Rectal smooth muscle tissue (tissue), 1 donor: ENCODE measurements at regions not wholly inside any gene's neighbourhood (a gene's known extent, or its start where the extent isn't known, plus 50 kb on each side); places are given as distances from the start of the nearest gene placed in this dataset.

ENCODE experiments used
- H3K27ac ChIP-seq: one replicate; pipeline ENCODE4 v1.7.0; 2013; ENCODE audit warnings: low read depth, low read length, inconsistent platforms
- H3K27me3 ChIP-seq: one replicate; pipeline ENCODE4 v1.7.0; 2013; ENCODE audit warnings: low read length; ENCODE audit not compliant: control insufficient read depth, insufficient read depth
- H3K36me3 ChIP-seq: one replicate; pipeline ENCODE4 v1.7.0; 2013; ENCODE audit warnings: low read length; ENCODE audit not compliant: control insufficient read depth, insufficient read depth
- H3K4me1 ChIP-seq: one replicate; pipeline ENCODE4 v1.7.0; 2013; ENCODE audit warnings: low read length; ENCODE audit not compliant: control insufficient read depth, insufficient read depth
- H3K4me3 ChIP-seq: one replicate; pipeline ENCODE4 v1.7.0; 2013; ENCODE audit warnings: low read length
- H3K9ac ChIP-seq: one replicate; pipeline ENCODE4 v1.7.0; 2013; ENCODE audit warnings: low read length

- H3K4me3 ChIP-seq = no peak overlapping the region
- H3K4me1 ChIP-seq = no peaks in the 10 kb centered on the region
- no peaks in the 10 kb centered on the region for H3K27me3 ChIP-seq
- no peaks in the 10 kb centered on the region for H3K36me3 ChIP-seq
- no peak overlapping the region for H3K27ac ChIP-seq
- no peak overlapping the region for H3K9ac ChIP-seq
Measured at GRCh38 chr2:136225950-136226835, 108.2 kb upstream of the CXCR4 start.

DNA sequence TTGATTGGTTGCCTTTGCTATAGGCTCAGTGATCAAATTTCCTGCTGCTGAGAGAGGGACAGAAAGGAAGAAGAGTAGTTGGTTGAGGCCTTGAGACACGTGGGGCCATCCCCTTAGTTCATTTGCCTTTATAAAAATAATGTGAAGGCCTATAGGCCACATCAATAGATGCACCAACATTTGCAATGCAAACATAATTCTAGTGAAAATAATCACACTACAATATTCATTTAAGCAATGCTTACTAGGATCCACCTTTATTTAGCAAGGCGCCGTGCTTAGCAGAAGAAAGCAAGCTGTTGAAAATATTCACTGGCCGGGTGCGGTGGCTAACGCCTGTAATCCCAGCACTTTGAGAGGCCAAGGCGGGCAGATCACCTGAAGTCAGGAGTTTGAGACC lies 105.3 kb upstream of the CXCR4 start:
- H3K4me3 ChIP-seq = no peak overlapping the region
- H3K4me1 ChIP-seq = no peaks in the 10 kb centered on the region
- no peaks in the 10 kb centered on the region for H3K27me3 ChIP-seq
- no peak overlapping the region for H3K9ac ChIP-seq
- H3K36me3 ChIP-seq = no peaks in the 10 kb centered on the region
- no peak overlapping the region for H3K27ac ChIP-seq

GRCh38 chr2:136222862-136223261 lies 104.9 kb upstream of the CXCR4 start:
- Histone ChIP-seq H3K36me3 (no peaks in the 10 kb centered on the region), H3K4me1 (no peaks in the 10 kb centered on the region), H3K4me3 (no peak overlapping the region), H3K27ac (no peak overlapping the region), H3K27me3 (no peaks in the 10 kb centered on the region), H3K9ac (no peak overlapping the region)

DNA sequence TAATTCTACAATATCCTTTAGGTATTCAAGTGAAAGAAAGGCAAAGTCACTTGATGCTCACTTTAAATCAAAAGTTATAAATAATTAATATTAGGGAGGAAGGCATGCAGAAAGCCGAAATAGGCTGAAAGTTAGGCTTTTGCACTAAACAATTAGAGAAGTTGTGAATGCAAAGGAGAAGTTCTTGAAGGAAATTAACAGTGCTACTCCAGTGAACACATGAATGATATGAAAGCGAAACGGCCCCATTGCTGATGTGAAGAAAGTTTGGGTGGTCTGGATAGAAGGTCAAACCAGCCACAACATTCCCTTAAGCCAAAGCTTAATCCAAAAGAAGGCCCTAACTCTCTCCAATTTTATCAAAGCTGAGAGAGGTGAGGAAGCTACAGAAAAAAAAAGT lies 103.1 kb upstream of the CXCR4 start:
- no peaks in the 10 kb centered on the region for H3K4me1 ChIP-seq
- no peaks in the 10 kb centered on the region for H3K27me3 ChIP-seq
- H3K27ac ChIP-seq = no peak overlapping the region
- no peak overlapping the region for H3K9ac ChIP-seq
- no peaks in the 10 kb centered on the region for H3K36me3 ChIP-seq
- H3K4me3 ChIP-seq = no peak overlapping the region

- Histone ChIP-seq H3K4me1 (no peaks in the 10 kb centered on the region), H3K36me3 (no peaks in the 10 kb centered on the region), H3K27me3 (no peaks in the 10 kb centered on the region), H3K9ac (no peak overlapping the region), H3K27ac (no peak overlapping the region), H3K4me3 (no peak overlapping the region)
Measured at GRCh38 chr2:136219963-136220362, 102.0 kb upstream of the CXCR4 start.

- Histone ChIP-seq H3K27me3 (no peaks in the 10 kb centered on the region), H3K9ac (no peak overlapping the region), H3K36me3 (no peaks in the 10 kb centered on the region), H3K27ac (no peak overlapping the region), H3K4me3 (no peak overlapping the region), H3K4me1 (no peaks in the 10 kb centered on the region)
Measured at GRCh38 chr2:136219341-136219740, 101.4 kb upstream of the CXCR4 start.

GRCh38 chr2:136217996-136218395 lies 100.0 kb upstream of the CXCR4 start:
- no peak overlapping the region for H3K9ac ChIP-seq
- no peaks in the 10 kb centered on the region for H3K4me1 ChIP-seq
- no peak overlapping the region for H3K27ac ChIP-seq
- H3K36me3 ChIP-seq = no peaks in the 10 kb centered on the region
- H3K27me3 ChIP-seq = no peaks in the 10 kb centered on the region
- no peak overlapping the region for H3K4me3 ChIP-seq

- Histone ChIP-seq H3K27me3 (no peaks in the 10 kb centered on the region), H3K36me3 (no peaks in the 10 kb centered on the region), H3K9ac (no peak overlapping the region), H3K4me1 (no peaks in the 10 kb centered on the region), H3K27ac (no peak overlapping the region), H3K4me3 (no peak overlapping the region)
Measured at GRCh38 chr2:136215908-136216472, 98.0 kb upstream of the CXCR4 start.

GRCh38 chr2:136215449-136215848 lies 97.5 kb upstream of the CXCR4 start:
- Histone ChIP-seq H3K27ac (no peak overlapping the region), H3K4me3 (no peak overlapping the region), H3K9ac (no peak overlapping the region), H3K4me1 (no peaks in the 10 kb centered on the region), H3K36me3 (no peaks in the 10 kb centered on the region), H3K27me3 (no peaks in the 10 kb centered on the region)

DNA sequence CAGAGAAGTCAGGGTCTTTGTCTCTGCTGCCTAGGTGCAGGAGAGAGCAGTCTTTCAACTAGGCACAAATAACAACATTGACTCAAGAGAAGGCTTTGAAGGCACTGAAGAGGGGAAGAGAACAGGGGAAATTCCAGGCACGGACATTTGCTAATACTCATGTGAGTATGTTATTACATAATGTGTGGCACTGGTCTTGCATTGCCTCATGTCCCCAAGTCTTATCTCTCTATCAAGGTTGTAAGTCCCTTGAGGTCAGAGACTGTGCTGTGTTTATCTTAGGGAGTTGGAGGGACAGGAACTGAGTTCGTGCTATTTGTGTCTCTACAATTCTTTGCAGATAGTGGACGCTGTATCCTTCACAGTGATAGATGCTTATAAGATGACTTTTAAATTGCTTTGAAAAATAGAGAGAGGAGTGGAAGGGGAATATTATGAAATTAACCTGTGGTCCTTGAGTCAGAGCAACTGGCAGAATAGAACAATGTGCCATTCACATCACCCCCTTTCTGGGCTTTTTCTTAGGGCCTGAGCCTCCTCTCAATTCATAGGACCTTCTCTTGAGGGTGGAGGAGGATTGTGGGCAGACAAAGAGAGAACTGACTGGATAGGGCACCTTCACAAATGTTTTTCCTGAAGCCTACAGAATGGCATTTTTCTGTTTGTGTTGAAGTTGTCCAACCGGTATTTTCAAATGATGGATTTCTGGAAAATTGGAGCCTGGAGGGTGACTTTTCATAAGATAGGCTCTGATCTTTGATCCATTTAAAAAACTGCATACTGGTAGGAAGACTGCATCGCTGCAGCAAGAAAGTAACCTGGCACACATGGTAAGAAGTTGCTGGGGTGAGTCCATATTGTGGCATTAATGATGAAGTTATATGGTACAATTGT lies 96.6 kb upstream of the CXCR4 start:
- Histone ChIP-seq H3K4me3 (no peak overlapping the region), H3K9ac (no peak overlapping the region), H3K27me3 (no peaks in the 10 kb centered on the region), H3K27ac (no peak overlapping the region), H3K36me3 (no peaks in the 10 kb centered on the region), H3K4me1 (no peaks in the 10 kb centered on the region)

DNA sequence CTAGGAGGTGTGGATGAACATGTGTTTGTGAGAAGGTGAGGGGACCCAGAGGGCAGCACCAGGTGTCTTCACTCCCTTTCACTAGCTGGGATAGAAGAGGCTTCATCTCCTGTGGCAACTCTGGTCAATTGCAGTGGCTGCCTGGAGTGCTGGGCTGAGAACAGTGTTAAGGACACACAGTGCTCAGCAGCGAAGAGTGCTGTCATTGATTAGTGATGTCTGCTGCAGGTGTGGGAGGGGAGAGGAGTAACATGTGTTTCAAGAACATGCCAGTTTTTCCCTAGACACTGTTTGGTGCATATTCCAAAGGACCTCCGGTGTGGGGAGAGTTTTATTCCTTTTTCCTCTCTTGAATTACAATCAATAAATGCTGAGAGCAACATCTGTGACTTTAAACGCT lies 95.9 kb upstream of the CXCR4 start:
- no peak overlapping the region for H3K9ac ChIP-seq
- no peak overlapping the region for H3K4me3 ChIP-seq
- no peaks in the 10 kb centered on the region for H3K4me1 ChIP-seq
- H3K36me3 ChIP-seq = no peaks in the 10 kb centered on the region
- no peak overlapping the region for H3K27ac ChIP-seq
- H3K27me3 ChIP-seq = no peaks in the 10 kb centered on the region
